ENCODE measurements at regions not wholly inside any gene's neighbourhood (a gene's known extent, or its start where the extent isn't known, plus 50 kb on each side); places are given as distances from the start of the nearest gene placed in this dataset.
"Not testable (repeated sequence)": the region's sequence is repeated elsewhere in the genome, so short reads cannot be mapped to it uniquely, and the experiment has no call there.

DNA sequence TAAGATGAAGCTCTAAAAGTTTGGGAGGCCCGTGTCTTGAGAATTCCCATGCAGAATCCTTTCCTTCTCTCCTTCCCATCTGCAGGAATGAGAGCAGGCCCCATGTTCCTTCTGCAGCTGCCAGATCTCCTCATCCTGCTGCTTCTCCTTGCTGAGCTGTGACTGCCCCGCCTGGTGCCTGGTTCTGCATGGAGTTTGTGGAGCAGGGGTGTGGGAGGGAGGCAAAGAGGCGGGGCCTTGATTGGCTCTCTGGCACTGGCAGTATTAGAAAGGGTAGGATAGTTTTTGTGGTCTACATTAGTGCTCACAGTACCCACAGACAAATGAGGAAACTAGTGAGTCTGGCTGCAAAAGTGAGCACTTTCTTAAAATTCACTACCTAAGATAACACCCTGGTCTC is 91.1 kb upstream of the CLPB start:
- intact Hi-C loops (cut with DNase I) = no loop called here
- ATAC-seq = peak; percentile 34
- no peak for DNase-seq (ENCODE audit: missing footprints)

DNA sequence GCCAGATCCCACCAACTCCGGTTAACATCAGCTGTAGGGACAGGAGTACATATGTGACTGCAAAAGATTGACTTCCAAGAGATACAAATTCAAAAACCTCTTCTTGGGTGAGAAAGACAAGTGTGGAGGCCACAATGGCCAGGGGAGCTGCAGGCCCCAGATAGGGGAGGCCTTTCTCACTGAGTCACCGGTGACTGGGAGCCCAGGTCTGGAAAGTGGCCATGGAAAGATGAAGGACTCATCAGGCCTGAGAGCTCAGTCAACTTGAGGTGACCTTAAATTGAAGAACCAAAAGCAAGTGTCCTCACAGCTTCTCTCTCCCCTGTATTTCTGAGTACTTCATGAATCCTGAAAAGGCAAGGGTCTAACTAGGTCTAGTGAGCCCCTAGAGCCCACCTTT is 90.4 kb upstream of the CLPB start:
- ATAC-seq = no peak
- DNase-seq (ENCODE audit: missing footprints) = no peak

DNA sequence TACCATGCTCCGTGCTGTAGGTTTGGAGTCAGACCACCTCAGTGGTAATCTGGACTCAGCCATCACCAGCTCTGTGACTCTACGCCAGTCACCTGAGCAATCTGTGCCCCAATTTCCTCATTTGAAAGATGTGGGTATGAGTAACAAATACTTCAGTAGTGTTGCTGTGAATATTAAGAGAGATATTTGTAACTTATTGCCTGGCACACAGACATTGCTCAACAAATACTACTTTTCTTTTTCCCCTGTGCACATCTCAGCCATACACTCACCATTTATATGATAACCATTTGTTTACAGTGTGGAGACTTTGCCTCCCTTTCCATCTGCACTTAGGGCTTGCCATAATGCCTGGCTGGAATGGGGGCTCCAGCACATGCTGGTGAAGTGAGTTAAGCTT is 89.7 kb upstream of the CLPB start:
- intact Hi-C loops (cut with DNase I) = no loop called here
- no peak for ATAC-seq
- no peak for DNase-seq (ENCODE audit: missing footprints)

More for the DNA sequence above, 90.4 kb upstream of the CLPB start:
- intact Hi-C loops (cut with DNase I) = no loop called here

DNA sequence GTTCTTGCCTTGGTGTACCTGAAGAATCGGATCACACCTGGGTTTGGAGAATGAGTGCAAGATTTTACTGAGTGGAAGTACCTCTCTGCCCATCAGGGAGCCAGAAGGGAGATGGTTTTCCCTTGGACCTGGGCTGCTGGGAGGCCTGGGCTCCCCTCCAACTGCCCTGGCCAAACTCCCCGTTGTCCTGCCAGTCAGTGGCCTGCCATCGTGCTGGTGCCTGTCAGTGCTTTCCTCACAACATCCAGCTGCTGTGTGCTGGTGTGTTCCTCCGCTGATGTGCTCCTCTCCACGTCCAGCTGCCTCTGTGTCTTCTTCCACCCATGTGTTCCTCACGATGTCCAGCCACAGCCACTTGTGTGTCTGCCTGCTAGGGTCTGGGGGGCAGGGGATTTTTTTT is 87.9 kb upstream of the CLPB start:
- intact Hi-C loops (cut with DNase I) = no loop called here
- ATAC-seq = peak; percentile 73
- DNase-seq (ENCODE audit: missing footprints) = no peak

DNA sequence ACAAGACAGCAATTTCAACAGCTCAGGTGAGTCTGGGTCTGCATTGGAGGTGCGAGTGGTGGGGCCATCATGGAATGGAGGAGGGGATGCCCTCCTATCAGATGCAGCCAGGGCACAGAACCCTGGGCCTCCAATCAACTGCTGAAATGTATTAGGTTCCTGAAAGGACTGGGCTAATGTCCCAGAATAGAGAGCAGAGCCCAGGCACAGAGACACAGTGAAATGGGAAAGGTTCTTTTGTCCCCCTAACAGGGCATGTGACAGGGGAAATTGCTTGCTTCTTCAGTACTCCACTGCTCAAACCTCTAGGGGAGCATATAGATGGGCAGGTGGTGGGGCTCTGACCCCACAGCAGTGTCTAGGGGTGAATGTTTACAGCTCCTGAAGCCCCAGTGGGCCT is 87.3 kb upstream of the CLPB start:
- intact Hi-C loops (cut with DNase I) = no loop called here
- DNase-seq (ENCODE audit: missing footprints) (no peak), ATAC-seq (no peak)

DNA sequence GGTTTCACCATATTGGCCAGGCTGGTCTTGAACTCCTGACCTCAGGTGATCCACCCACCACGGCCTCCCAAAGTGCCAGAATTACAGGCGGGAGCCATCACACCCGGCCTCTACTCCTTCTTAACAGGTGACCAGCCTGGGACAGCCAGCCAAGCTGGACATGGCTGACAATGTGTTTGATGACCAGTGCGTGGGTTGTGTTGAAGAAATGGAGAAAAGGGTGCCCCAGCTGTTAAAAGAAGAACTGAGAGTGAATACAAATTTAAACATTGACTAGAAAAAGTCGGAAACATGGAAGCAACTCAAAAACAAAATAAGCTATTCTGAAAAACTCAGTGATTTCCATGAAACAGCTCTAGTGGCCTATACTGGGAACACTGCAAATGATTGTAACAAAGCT is 86.5 kb upstream of the CLPB start:
- intact Hi-C loops (cut with DNase I) = no loop called here
- DNase-seq (ENCODE audit: missing footprints) (no peak), ATAC-seq (no peak)

DNA sequence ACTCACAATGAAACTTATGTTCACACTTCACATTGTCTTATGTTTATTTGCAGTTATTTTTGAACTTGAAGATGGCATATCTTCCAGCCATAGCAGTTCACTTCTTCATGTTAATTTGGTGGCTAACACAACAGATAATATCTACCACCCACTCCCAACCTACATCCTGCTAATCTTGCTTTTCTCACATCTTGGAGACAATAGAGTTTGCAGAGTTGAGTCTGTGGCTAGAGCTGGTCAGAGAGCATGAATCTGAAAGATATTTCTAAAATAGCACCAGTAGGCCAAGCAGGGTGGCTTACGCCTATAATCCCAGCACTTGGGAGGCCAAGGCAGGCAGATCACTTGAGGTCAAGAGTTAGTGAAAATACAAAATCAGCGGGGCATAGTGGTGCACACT is 85.6 kb upstream of the CLPB start:
- intact Hi-C loops (cut with DNase I); DNase-seq (ENCODE audit: missing footprints); ATAC-seq: not testable (repeated sequence)

DNA sequence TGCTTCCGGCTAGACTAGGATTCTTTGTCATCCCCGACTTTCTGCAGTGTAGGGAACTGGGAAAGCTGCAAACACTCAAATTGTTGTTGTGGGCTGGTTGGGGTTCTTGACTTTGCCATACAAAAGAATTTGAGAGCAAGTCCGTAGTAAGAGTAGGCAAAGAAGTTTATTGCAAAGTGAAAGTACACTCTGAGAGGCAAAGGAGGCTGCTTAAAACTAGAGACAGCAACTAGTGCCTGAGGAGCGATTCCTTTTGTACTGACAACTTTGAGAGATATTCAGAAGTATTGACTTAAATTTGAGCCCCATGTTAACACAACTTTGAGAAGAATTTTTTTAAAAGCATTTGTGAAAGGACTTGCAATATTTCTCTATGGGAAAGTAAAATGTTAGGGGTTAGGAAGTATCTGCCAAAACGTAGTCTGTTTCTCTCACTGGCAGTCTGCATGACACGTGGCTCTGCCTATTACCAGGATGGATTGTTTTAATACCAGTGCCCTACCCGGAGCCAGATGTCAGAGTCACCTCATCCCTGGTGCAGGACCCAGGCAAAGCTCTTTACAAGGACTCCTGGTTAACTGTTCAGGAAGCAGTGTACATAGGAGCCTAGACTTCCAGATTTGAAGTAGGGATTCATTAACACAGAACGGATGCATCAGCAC is 85.0 kb upstream of the CLPB start:
- DNase-seq (ENCODE audit: missing footprints) (no peak), ATAC-seq (no peak)
- intact Hi-C loops (cut with DNase I) = no loop called here

DNA sequence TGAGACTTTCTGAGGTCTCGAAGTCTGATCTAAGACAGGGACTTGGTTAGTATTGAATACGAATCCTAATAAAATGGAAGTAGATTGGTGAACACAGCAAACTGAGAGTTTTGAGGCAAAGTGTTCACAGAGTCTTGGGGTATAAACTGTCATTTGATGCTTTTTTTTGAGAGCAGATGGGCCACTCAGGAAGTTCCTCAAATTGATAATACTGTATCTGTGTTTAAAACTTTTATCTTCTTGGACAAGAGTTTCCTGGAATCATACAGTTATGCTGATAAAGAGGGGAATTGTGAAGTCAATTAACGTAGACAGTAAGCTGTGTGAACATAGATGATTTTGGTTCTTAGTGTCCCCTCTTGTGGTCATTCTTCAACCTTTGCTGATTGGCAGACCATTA is 80.0 kb upstream of the CLPB start:
- DNase-seq (ENCODE audit: missing footprints) = no peak
- intact Hi-C loops (cut with DNase I) = no loop called here
- no peak for ATAC-seq

DNA sequence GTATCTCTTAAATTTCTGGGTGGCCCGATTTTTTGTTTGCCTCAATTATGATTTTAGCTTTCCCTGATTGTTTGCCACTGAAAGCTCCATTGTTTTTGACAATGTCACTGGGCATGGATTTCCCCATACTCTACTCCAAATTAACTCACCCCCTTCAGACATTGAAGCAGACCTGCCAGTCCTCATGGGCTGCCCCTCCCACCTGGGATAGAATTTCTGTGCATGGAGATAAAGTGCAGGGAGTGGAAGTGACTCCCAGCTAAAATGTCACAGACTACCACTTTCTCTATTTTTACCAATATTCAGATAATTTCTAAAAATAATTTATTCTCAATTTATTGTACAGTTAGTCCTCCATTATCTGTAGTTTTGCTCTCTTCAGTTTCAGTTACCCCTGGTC is 79.1 kb upstream of the CLPB start:
- ATAC-seq (no peak), DNase-seq (ENCODE audit: missing footprints) (no peak)
- intact Hi-C loops (cut with DNase I) = no loop called here

DNA sequence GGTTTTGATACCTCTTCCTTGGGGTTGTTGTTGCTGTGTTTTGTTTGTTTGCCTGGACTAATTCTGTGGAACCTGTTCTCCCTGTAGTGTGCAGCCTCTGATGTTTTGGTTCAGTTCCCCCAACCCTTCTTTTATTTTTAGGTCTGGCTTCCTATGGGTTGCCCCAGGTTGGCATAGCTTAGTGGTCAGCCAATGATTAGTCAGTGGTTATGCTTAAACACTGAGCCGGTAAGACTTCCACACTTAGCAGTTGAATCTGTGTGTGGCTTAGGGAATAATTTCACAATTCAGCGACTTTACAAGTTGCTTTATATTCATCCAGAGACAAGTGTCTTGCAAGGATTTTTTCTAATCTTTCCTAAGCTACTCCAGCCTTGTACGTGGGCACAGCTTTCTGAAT is 78.6 kb upstream of the CLPB start:
- ATAC-seq (no peak), DNase-seq (ENCODE audit: missing footprints) (no peak)
- intact Hi-C loops (cut with DNase I) = no loop called here

DNA sequence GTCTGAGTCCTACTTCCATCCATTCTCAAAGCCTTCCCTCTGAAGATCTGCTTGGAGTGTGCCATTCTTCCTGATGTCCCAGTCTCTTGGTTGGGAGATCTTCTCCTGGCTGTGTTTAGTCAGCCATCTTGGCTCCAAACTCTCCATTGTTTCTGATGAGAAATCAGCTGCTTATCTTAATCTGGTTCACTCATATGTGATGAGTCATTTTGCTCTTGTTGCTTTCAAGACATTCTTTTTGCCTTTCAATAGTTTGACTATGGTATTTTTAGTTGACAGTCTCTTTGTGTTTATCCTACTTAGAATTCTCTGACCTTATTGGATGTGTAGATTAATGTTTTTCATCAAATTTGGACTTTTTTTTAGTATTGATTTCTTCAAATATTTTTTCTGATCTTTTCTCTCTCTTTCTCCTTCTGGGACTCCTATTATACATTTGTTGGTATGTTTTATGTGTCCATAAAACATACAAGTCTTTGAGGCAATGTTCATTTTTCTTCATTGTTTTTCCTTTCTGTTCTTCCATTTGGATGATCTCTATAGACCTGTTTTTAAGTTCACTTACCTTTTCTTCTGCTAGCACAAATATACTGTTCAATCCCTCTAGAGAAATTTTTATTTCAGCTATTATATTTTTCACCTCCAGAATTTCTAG is 77.2 kb upstream of the CLPB start:
- ATAC-seq (no peak), DNase-seq (ENCODE audit: missing footprints) (no peak)
- intact Hi-C loops (cut with DNase I) = no loop called here

DNA sequence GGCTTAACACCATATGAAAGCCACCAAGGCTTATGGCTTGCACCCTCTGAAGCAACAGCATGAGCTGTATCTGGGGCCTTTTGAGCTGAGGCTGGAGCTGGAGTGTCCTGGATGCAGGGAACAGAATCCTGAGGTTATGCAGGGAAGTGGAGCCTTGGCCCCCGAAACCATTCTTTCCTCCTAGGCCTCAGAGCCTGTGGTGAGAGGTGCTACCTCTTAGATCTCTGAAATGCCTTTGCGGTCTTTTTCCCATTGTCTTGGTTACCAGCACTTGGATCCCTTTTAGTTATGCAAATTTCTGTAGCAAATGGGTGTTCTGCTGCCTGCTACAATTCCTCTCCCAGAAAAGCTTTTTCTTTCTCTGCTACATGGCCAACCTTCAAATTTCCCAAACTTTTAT is 72.7 kb upstream of the CLPB start:
- ATAC-seq (no peak), DNase-seq (ENCODE audit: missing footprints) (no peak)
- intact Hi-C loops (cut with DNase I) = no loop called here

DNA sequence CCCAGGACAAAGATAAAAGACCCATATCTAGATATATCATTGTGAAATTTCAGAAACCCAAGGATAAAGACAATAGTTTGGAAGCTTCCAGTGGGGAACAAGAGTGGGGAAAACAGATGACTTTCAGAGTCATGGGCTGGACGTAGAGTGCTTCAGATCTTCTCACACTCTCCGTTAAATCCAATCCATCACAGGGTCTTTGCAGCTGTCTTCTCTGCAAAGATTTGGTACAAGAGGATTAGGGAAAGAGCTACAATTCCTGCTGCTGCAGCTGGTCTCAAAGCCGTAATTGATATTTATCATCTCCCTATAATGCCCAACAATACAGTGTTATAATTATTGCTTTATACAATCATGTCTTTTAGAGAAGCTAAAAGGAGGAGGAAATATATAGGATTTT is 63.4 kb upstream of the CLPB start:
- no peak for ATAC-seq
- DNase-seq (ENCODE audit: missing footprints) = no peak
- intact Hi-C loops (cut with DNase I) = no loop called here

DNA sequence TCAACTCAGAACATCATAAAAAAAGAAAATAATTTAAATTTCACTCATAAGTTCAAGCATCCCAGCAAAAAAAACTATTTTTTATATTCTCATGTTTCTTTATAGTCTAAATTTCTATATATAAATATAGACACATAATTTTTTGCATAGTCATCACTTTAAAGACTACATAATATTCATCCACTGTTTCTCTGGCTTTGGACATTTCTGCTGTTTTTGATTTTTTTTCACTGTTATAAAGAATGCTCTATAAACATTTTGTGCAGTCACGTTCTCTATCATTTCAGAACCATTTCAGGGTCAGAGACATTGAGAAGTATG is 59.7 kb upstream of the CLPB start:
- ATAC-seq (no peak), DNase-seq (ENCODE audit: missing footprints) (no peak)
- intact Hi-C loops (cut with DNase I) = no loop called here

DNA sequence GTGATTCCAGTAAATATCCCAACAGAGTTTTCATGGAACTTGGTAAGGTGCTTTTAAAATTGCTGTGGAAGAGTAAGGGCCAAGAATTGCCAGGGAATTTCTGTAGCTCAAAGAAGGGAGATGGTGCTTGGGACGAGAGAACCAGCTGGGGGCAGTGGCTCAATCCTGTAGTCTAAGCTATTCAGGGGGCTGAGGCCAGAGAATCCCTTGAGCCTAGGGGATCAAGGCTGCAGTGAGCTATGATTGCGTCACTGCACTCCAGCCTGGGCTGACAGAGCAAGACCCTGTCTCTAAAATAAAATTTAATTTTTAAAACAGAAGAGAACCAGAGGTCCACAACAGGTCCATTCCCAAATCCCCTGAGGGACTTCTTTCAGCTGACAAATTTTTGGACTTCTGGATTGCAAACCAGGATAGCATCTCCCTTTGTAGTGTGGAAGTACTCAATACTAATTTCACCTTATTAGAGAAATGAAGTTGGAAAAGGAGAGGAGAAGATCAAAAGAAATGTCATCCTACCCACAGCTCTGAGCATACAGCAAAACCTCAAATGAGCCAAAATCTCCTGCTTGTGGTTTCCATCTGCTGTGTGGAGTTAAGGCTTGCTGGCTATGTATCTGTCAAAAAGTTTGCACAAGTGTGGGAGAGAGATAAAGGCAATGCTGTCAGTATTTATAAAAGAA is 59.2 kb upstream of the CLPB start:
- no peak for ATAC-seq
- intact Hi-C loops (cut with DNase I) = no loop called here

DNA sequence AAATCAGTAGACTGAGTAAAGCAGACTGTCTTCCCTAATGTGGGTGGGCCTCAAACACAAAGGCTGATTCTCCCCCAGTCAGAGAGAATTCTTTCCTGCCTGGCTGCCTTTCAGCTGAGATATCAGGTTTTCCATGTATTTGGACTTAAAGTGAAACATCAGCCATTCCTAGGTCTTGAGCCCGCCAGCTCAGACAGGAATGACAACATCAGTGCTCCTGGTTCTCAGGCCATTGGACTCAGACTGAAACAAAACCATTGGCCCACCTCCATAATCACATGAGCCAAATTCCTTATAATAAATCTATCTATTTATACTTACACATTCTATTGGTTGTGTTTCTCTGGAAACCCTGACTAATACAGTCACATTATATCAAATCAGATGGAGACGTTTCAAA is 56.7 kb upstream of the CLPB start:
- ATAC-seq (no peak), DNase-seq (ENCODE audit: missing footprints) (no peak)
- intact Hi-C loops (cut with DNase I) = no loop called here

More for the DNA sequence above, 59.2 kb upstream of the CLPB start:
- no peak for DNase-seq (ENCODE audit: missing footprints)
